DOHH2 (cell line): ENCODE measurements at regions not wholly inside any gene's neighbourhood (a gene's known extent, or its start where the extent isn't known, plus 50 kb on each side); places are given as distances from the start of the nearest gene placed in this dataset.

Experiments
- H3F3A ChIP-seq: fragments of 200-600 bp; sonication (generic), shearing (Covaris generic); 2 replicates; pipeline ENCODE4 v1.6.0; 2016; ENCODE audit warnings: antibody characterized with exemption, mild to moderate bottlenecking; ENCODE audit not compliant: control insufficient read depth, insufficient read depth
- H3K27ac ChIP-seq: fragments of 200-600 bp; sonication (generic); 2 replicates; pipeline ENCODE4 v1.5.1; 2014; ENCODE audit warnings: low read depth, mild to moderate bottlenecking, low read length, moderate library complexity
- H3K27me3 ChIP-seq: fragments of 200-600 bp; sonication (generic); 2 replicates; pipeline ENCODE4 v1.6.1; 2014; ENCODE audit warnings: mild to moderate bottlenecking, low read length, mixed read lengths; ENCODE audit not compliant: control insufficient read depth
- H3K36me3 ChIP-seq: fragments of 200-600 bp; sonication (generic); 2 replicates; pipeline ENCODE4 v1.6.1; 2014; ENCODE audit warnings: mild to moderate bottlenecking, low read length, moderate library complexity, mixed read lengths; ENCODE audit not compliant: control insufficient read depth
- H3K4me1 ChIP-seq: fragments of 200-600 bp; sonication (generic); 2 replicates; pipeline ENCODE4 v1.6.1; 2014; ENCODE audit warnings: mild to moderate bottlenecking, low read length, mixed read lengths; ENCODE audit not compliant: control insufficient read depth
- H3K4me2 ChIP-seq: fragments of 200-600 bp; sonication (generic); 2 replicates; pipeline ENCODE4 v1.6.0; 2014; ENCODE audit warnings: mild to moderate bottlenecking, low read length, moderate library complexity
- H3K4me3 ChIP-seq: fragments of 200-600 bp; sonication (generic); 2 replicates; pipeline ENCODE4 v1.5.1; 2014; ENCODE audit warnings: mild to moderate bottlenecking, low read length, mixed read lengths
- H3K79me2 ChIP-seq: fragments of 200-600 bp; sonication (generic); 2 replicates; pipeline ENCODE4 v1.6.1; 2014; ENCODE audit warnings: mild to moderate bottlenecking, low read length, mixed read lengths; ENCODE audit not compliant: control insufficient read depth
- H3K9me2 ChIP-seq: fragments of 200-600 bp; sonication (generic); replicated peaks from 2 replicates; pipeline ENCODE4 v1.6.1; 2014; ENCODE audit warnings: mild to moderate bottlenecking, low read length, mixed read lengths; ENCODE audit not compliant: control insufficient read depth
- H3K9me3 ChIP-seq: fragments of 200-600 bp; sonication (generic); 2 replicates; pipeline ENCODE4 v1.6.1; 2014; ENCODE audit warnings: antibody characterized with exemption, low read length, mixed read lengths; ENCODE audit not compliant: control insufficient read depth, insufficient read depth
- H4K20me1 ChIP-seq: fragments of 200-600 bp; sonication (generic); 2 replicates; pipeline ENCODE4 v1.6.0; 2014; ENCODE audit warnings: low read depth, mild to moderate bottlenecking, antibody characterized with exemption, low read length, moderate library complexity; ENCODE audit not compliant: control insufficient read depth, insufficient read depth
- EZH2phosphoT487 ChIP-seq: fragments of 200-600 bp; sonication (generic); IDR thresholded peaks from 2 replicates; pipeline ENCODE4 v1.6.1; 2017; ENCODE audit warnings: borderline replicate concordance, mild to moderate bottlenecking, antibody characterized with exemption, low read length, moderate library complexity, mixed read lengths
- TF ChIP-seq, protein P1 (sequence below): fragments of 200-600 bp; sonication (generic); IDR thresholded peaks from one replicate; pipeline ENCODE4 v1.5.1; 2014; ENCODE audit warnings: antibody characterized with exemption, mild to moderate bottlenecking, low read depth, low read length; ENCODE audit not compliant: poor library complexity, severe bottlenecking

DNA sequence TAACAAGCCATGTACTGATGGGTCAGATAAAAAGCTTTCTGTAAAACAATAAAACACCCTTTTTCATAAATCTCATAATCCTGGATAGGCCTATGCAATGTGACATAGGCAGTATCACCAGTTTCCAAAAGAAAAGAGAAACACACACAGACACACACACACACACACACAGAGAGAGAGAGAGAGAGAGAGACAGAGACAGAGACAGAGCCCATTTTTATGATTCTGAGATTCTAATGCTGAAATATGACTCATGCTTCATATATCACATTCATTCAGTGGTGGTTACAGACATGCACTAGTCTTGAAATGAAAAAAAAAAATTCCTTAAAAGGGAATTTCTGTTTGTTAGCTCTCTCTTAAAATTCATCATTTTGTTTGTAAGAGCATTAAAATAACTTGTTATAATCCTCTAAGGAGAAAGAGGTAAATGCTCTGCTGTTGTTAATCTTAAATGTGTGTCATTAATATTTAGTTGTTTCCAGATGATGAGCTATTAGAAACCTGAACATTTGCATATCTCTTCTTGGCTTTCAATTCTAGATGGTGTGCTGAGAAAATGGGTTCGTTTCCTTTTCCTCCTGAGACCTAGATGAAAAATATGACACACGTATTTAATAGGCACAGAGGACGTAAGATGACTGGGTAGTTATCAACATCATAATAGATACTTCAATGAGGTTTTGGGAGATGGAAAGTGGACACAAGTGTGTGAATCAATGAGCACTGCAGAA is 1598.7 kb upstream of the ACVR2A start:
- peaks cover 14% of the 10 kb centered on the region for H3K4me1 ChIP-seq
- no peak overlapping the region for H3K4me2 ChIP-seq
- H3K9me3 ChIP-seq = no peaks in the 10 kb centered on the region
- H3F3A ChIP-seq = no peaks in the 10 kb centered on the region
- H3K36me3 ChIP-seq = no peaks in the 10 kb centered on the region
- H3K27me3 ChIP-seq = no peaks in the 10 kb centered on the region
- no peak overlapping the region for H3K4me3 ChIP-seq
- TF ChIP-seq, protein P1, sequence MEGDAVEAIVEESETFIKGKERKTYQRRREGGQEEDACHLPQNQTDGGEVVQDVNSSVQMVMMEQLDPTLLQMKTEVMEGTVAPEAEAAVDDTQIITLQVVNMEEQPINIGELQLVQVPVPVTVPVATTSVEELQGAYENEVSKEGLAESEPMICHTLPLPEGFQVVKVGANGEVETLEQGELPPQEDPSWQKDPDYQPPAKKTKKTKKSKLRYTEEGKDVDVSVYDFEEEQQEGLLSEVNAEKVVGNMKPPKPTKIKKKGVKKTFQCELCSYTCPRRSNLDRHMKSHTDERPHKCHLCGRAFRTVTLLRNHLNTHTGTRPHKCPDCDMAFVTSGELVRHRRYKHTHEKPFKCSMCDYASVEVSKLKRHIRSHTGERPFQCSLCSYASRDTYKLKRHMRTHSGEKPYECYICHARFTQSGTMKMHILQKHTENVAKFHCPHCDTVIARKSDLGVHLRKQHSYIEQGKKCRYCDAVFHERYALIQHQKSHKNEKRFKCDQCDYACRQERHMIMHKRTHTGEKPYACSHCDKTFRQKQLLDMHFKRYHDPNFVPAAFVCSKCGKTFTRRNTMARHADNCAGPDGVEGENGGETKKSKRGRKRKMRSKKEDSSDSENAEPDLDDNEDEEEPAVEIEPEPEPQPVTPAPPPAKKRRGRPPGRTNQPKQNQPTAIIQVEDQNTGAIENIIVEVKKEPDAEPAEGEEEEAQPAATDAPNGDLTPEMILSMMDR = no peak
- TF ChIP-seq EZH2phosphoT487 = no peak
- H4K20me1 ChIP-seq = no peaks in the 10 kb centered on the region
- no peak overlapping the region for H3K27ac ChIP-seq
- H3K79me2 ChIP-seq = no peaks in the 10 kb centered on the region
- no peaks in the 10 kb centered on the region for H3K9me2 ChIP-seq

DNA sequence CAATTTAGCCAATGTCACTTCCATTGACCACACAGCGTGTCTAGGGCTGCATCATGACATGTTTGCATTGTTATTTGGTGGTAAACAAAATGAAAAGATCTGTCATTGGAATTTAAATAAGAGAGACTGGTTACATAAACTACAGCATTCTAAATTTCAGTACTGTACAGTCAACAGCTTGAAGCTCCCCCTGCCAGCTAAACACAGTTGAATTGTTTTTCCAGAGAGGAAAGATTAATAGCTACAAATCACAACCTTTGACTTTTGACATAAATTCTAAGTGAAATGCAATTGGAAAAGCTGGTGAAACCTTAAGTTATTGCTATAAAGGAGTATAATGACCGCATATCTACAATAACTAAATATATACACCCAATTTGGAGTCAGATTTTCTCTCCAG is 1600.0 kb upstream of the ACVR2A start:
- H3K27me3 ChIP-seq = no peaks in the 10 kb centered on the region
- no peaks in the 10 kb centered on the region for H3F3A ChIP-seq
- TF ChIP-seq, protein P1 = no peak
- no peak overlapping the region for H3K27ac ChIP-seq
- peaks cover 14% of the 10 kb centered on the region for H3K4me1 ChIP-seq
- H3K9me2 ChIP-seq = no peaks in the 10 kb centered on the region
- no peaks in the 10 kb centered on the region for H3K36me3 ChIP-seq
- H3K79me2 ChIP-seq = no peaks in the 10 kb centered on the region
- H3K4me3 ChIP-seq = no peak overlapping the region
- H4K20me1 ChIP-seq = no peaks in the 10 kb centered on the region
- H3K9me3 ChIP-seq = no peaks in the 10 kb centered on the region
- H3K4me2 ChIP-seq = no peak overlapping the region

DNA sequence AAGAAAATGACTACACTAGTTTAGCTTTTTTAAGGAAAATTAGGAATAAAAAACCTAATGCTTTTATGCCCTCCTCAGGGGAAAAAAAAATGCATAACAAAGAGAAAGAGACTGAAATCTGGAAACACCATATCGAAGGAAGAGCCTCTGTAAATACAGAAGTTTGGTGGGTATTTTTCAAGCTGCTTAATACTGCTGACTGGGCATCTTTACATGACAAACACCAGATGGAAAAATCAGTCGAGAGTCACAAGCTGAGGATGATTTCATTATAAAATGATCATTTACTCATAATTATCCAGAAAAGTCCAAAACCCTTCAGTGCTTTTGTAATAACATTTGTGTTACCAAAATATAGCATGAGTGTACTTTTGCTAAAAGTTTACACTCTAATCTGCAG is 1600.7 kb upstream of the ACVR2A start:
- TF ChIP-seq, protein P1 = no peak
- Histone ChIP-seq H4K20me1 (no peaks in the 10 kb centered on the region), H3K4me3 (no peak overlapping the region), H3K9me2 (no peaks in the 10 kb centered on the region), H3K27me3 (no peaks in the 10 kb centered on the region), H3F3A (no peaks in the 10 kb centered on the region), H3K9me3 (no peaks in the 10 kb centered on the region), H3K79me2 (no peaks in the 10 kb centered on the region), H3K4me2 (no peak overlapping the region), H3K4me1 (peaks cover 14% of the 10 kb centered on the region), H3K36me3 (no peaks in the 10 kb centered on the region), H3K27ac (no peak overlapping the region)
